OCI-LY1 (cell line): ENCODE measurements at regions not wholly inside any gene's neighbourhood (a gene's known extent, or its start where the extent isn't known, plus 50 kb on each side); places are given as distances from the start of the nearest gene placed in this dataset.

Source experiments
- H2AFZ ChIP-seq: fragments of 200-600 bp; sonication (generic), shearing (Covaris generic); 2 replicates; pipeline ENCODE4 v1.6.0; 2014; ENCODE audit warnings: antibody characterized with exemption, mild to moderate bottlenecking, low read length
- H3F3A ChIP-seq: fragments of 200-600 bp; sonication (generic), shearing (Covaris generic); 2 replicates; pipeline ENCODE4 v1.6.0; 2014; ENCODE audit warnings: mild to moderate bottlenecking, antibody characterized with exemption, low read length, moderate library complexity; ENCODE audit not compliant: insufficient read depth
- H3K27ac ChIP-seq: fragments of 200-600 bp; sonication (generic); 2 replicates; pipeline ENCODE4 v1.5.1; 2014; ENCODE audit warnings: low read length, mixed run types, mild to moderate bottlenecking, low read depth; ENCODE audit not compliant: poor library complexity, severe bottlenecking
- H3K27me3 ChIP-seq: fragments of 200-600 bp; sonication (generic); 2 replicates; pipeline ENCODE4 v1.6.0; 2014; ENCODE audit warnings: antibody characterized with exemption, mild to moderate bottlenecking, low read length, moderate library complexity; ENCODE audit not compliant: insufficient read depth
- H3K36me3 ChIP-seq: fragments of 200-600 bp; sonication (generic); 2 replicates; pipeline ENCODE4 v1.6.1; 2014; ENCODE audit warnings: mild to moderate bottlenecking, antibody characterized with exemption, low read length, moderate library complexity, mixed read lengths; ENCODE audit not compliant: insufficient read depth
- H3K4me1 ChIP-seq: fragments of 200-600 bp; sonication (generic); 2 replicates; pipeline ENCODE4 v1.5.1; 2014; ENCODE audit warnings: mild to moderate bottlenecking, low read length, moderate library complexity; ENCODE audit not compliant: insufficient read depth, severe bottlenecking
- H3K4me2 ChIP-seq: fragments of 200-600 bp; sonication (generic), shearing (Covaris generic); 2 replicates; pipeline ENCODE4 v1.6.1; 2014; ENCODE audit warnings: low read length
- H3K4me3 ChIP-seq: fragments of 200-600 bp; sonication (generic); 2 replicates; pipeline ENCODE4 v1.5.1; 2014; ENCODE audit warnings: low read length, low read depth, mild to moderate bottlenecking, mixed read lengths; ENCODE audit not compliant: poor library complexity, severe bottlenecking
- H3K79me2 ChIP-seq: fragments of 200-600 bp; shearing (Covaris generic); 2 replicates; pipeline ENCODE4 v1.6.1; 2016; ENCODE audit warnings: mixed run types, low read length, mixed read lengths; ENCODE audit not compliant: insufficient read depth
- H3K9ac ChIP-seq: fragments of 200-600 bp; sonication (generic), shearing (Covaris generic); 2 replicates; pipeline ENCODE4 v1.6.1; 2014; ENCODE audit warnings: mild to moderate bottlenecking, low read length, mixed read lengths
- H3K9me2 ChIP-seq: fragments of 200-600 bp; sonication (generic), shearing (Covaris generic); 2 replicates; pipeline ENCODE4 v1.6.1; 2014; ENCODE audit warnings: low read depth, mild to moderate bottlenecking, low read length, mixed read lengths
- H3K9me3 ChIP-seq: fragments of 200-600 bp; shearing (Covaris generic); 2 replicates; pipeline ENCODE4 v1.6.1; 2014; ENCODE audit warnings: low read length, mixed read lengths
- H4K20me1 ChIP-seq: fragments of 200-600 bp; sonication (generic), shearing (Covaris generic); 2 replicates; pipeline ENCODE4 v1.6.0; 2016; ENCODE audit warnings: mild to moderate bottlenecking, low read length; ENCODE audit not compliant: insufficient read depth
- EZH2 ChIP-seq: fragments of 200-600 bp; sonication (generic), shearing (Covaris generic); IDR thresholded peaks from 2 replicates; pipeline ENCODE4 v1.8.0; 2017; ENCODE audit warnings: borderline replicate concordance, mixed run types, mild to moderate bottlenecking, antibody characterized with exemption, low read length, moderate library complexity, mixed read lengths
- TF ChIP-seq, protein P1 (sequence below): fragments of 200-600 bp; sonication (generic), shearing (Covaris generic); IDR thresholded peaks from 2 replicates; pipeline ENCODE4 v1.5.1; 2017; ENCODE audit warnings: mild to moderate bottlenecking, antibody characterized with exemption, low read length, moderate library complexity, mixed read lengths

DNA sequence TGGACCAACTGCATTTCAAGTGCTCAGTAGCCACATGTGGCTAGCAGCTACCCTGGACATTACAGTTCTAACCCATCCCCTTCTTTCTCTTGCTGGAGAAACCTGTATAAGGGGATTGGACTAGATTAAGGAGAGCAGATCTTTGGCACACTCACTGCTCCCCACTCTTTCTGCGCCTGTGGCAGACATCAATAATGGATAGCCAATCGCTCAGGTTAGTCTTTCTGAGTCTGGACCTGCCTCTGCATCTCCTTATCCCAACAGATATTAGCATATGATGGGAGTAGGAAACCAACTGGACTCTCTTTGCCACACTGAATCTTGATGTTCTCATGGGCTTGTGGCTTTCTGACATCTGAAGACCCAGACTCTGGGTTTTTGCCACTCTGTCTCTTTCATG is 81.7 kb downstream of the IRX5 start:
- Histone ChIP-seq H3K27me3 (no peaks in the 10 kb centered on the region), H3K36me3 (no peaks in the 10 kb centered on the region), H3K9me3 (no peaks in the 10 kb centered on the region), H3K27ac (no peak overlapping the region), H3K9ac (no peak overlapping the region), H3F3A (no peaks in the 10 kb centered on the region), H3K79me2 (no peaks in the 10 kb centered on the region), H2AFZ (no peak overlapping the region), H3K4me3 (no peak overlapping the region), H3K4me2 (no peak overlapping the region), H3K9me2 (no peaks in the 10 kb centered on the region), H3K4me1 (no peaks in the 10 kb centered on the region), H4K20me1 (no peaks in the 10 kb centered on the region)
- TF ChIP-seq EZH2, result no peak
- TF ChIP-seq, protein P1, sequence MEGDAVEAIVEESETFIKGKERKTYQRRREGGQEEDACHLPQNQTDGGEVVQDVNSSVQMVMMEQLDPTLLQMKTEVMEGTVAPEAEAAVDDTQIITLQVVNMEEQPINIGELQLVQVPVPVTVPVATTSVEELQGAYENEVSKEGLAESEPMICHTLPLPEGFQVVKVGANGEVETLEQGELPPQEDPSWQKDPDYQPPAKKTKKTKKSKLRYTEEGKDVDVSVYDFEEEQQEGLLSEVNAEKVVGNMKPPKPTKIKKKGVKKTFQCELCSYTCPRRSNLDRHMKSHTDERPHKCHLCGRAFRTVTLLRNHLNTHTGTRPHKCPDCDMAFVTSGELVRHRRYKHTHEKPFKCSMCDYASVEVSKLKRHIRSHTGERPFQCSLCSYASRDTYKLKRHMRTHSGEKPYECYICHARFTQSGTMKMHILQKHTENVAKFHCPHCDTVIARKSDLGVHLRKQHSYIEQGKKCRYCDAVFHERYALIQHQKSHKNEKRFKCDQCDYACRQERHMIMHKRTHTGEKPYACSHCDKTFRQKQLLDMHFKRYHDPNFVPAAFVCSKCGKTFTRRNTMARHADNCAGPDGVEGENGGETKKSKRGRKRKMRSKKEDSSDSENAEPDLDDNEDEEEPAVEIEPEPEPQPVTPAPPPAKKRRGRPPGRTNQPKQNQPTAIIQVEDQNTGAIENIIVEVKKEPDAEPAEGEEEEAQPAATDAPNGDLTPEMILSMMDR, result no peak

GRCh38 chr16:55012793-55013192 is 82.1 kb downstream of the IRX5 start:
- no peaks in the 10 kb centered on the region for H3K4me1 ChIP-seq
- TF ChIP-seq, protein P1, result no peak
- no peak for TF ChIP-seq EZH2

GRCh38 chr16:55014022-55014421 is 83.4 kb downstream of the IRX5 start:
- H3K27me3 ChIP-seq, result no peaks in the 10 kb centered on the region
- no peaks in the 10 kb centered on the region for H3K4me1 ChIP-seq
- TF ChIP-seq, protein P1, result no peak
- TF ChIP-seq EZH2, result no peak
- no peak overlapping the region for H3K4me3 ChIP-seq
- H3K9ac ChIP-seq, result no peak overlapping the region
- no peak overlapping the region for H2AFZ ChIP-seq
- no peaks in the 10 kb centered on the region for H3F3A ChIP-seq
- H3K27ac ChIP-seq, result no peak overlapping the region
- H3K36me3 ChIP-seq, result no peaks in the 10 kb centered on the region
- H3K9me3 ChIP-seq, result no peaks in the 10 kb centered on the region
- no peak overlapping the region for H3K4me2 ChIP-seq
- H3K9me2 ChIP-seq, result no peaks in the 10 kb centered on the region
- no peaks in the 10 kb centered on the region for H4K20me1 ChIP-seq
- H3K79me2 ChIP-seq, result no peaks in the 10 kb centered on the region

More at GRCh38 chr16:55012793-55013192, 82.1 kb downstream of the IRX5 start:
- no peaks in the 10 kb centered on the region for H3F3A ChIP-seq
- H3K27me3 ChIP-seq, result no peaks in the 10 kb centered on the region
- H3K27ac ChIP-seq, result no peak overlapping the region
- no peaks in the 10 kb centered on the region for H3K79me2 ChIP-seq
- H2AFZ ChIP-seq, result no peak overlapping the region
- no peaks in the 10 kb centered on the region for H3K9me2 ChIP-seq
- no peaks in the 10 kb centered on the region for H4K20me1 ChIP-seq
- H3K9me3 ChIP-seq, result no peaks in the 10 kb centered on the region
- no peak overlapping the region for H3K9ac ChIP-seq
- H3K36me3 ChIP-seq, result no peaks in the 10 kb centered on the region
- H3K4me3 ChIP-seq, result no peak overlapping the region
- H3K4me2 ChIP-seq, result no peak overlapping the region
